Gastroesophageal sphincter (tissue), 3 donors: ENCODE measurements at regions not wholly inside any gene's neighbourhood (a gene's known extent, or its start where the extent isn't known, plus 50 kb on each side); places are given as distances from the start of the nearest gene placed in this dataset.

Experiments used
- CTCF ChIP-seq, 4 experiments: fragments of 200-600 bp in 2 of 4; fragments of 450-650 bp in 2 of 4; sonication (generic) in 1 of 4; IDR thresholded peaks; one replicate each; pipeline ENCODE4 v1.5.1; 2017 to 2019; ENCODE audit warnings: antibody characterized with exemption in 4 of 4, mild to moderate bottlenecking in 2 of 4, moderate library complexity in 2 of 4
- POLR2A ChIP-seq, 2 donors: fragments of 450-650 bp; IDR thresholded peaks; one replicate each; pipeline ENCODE4 v1.6.1; 2017; ENCODE audit warnings: antibody characterized with exemption in 2 of 2, mild to moderate bottlenecking in 2 of 2, moderate library complexity in 1 of 2

GRCh38 chr11:104678408-104678807 lies 219.9 kb downstream of the CASP12 start:
- TF ChIP-seq CTCF (IDR thresholded peaks at IDR 0.05) (no peak), POLR2A (IDR thresholded peaks at IDR 0.05) (no peak)
